ENCODE measurements at regions not wholly inside any gene's neighbourhood (a gene's known extent, or its start where the extent isn't known, plus 50 kb on each side); places are given as distances from the start of the nearest gene placed in this dataset.

DNA sequence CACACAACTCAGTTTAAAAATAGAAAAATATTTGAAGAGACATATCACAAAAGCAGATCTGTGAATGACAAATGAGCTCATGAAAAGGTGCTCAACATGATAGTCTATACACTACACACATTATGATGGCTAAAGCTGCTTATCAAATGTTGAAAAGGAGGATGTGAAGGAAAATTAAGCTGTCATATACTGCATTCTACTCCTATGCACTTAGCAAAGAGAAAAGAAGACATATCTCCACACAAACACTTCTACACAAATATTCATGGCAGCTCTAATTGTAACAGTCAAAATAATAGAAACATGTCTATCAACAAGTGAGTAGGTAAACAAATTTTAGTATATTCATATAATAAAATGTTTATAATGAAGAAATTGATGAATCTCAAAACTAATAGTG, 540.5 kb downstream of the PLOD2 start:
- Histone ChIP-seq H3K4me3 (ENCODE audit: control insufficient read depth in 2 of 3, extremely low read depth in 1 of 3, insufficient read depth in 2 of 3, low read depth in 1 of 3, low read length in 3 of 3) (no peak overlapping the region), H3K27ac (ENCODE audit: control insufficient read depth, insufficient read depth, low read length) (no peak overlapping the region), H4K20me1 (ENCODE audit: control insufficient read depth, extremely low read depth, insufficient read depth, low read length) (no peaks in the 10 kb centered on the region), H3K9me3 (ENCODE audit: control insufficient read depth, low read depth, low read length) (no peaks in the 10 kb centered on the region), H3K4me1 (ENCODE audit: control insufficient read depth, extremely low read depth, insufficient read depth, low read length) (no peaks in the 10 kb centered on the region), H3K36me3 (ENCODE audit: control insufficient read depth in 2 of 2, extremely low read depth in 1 of 2, insufficient read depth in 2 of 2, low read length in 2 of 2) (no peaks in the 10 kb centered on the region), H3K9me1 (ENCODE audit: control insufficient read depth, extremely low read depth, insufficient read depth, low read length) (no peaks in the 10 kb centered on the region), H3K9ac (ENCODE audit: control insufficient read depth, extremely low read depth, insufficient read depth, low read length) (no peak overlapping the region), H3K79me2 (ENCODE audit: control insufficient read depth, insufficient read depth, low read length) (no peaks in the 10 kb centered on the region), H3K4me2 (ENCODE audit: control insufficient read depth, extremely low read depth, insufficient read depth, low read depth, low read length) (no peak overlapping the region), H2AFZ (ENCODE audit: control insufficient read depth, low read length) (no peak overlapping the region), H3K27me3 (ENCODE audit: control insufficient read depth, extremely low read depth, insufficient read depth, low read length) (no peaks in the 10 kb centered on the region)
- DNase-seq (ENCODE audit: low read depth, low spot score) (no peak), FAIRE-seq (no peak)
- dilution Hi-C loops (cut with MboI; ENCODE audit: extremely low pct_ligation_motif_present, low sequenced_read_pairs), result no loop called here
- no peak for TF ChIP-seq EZH2 (IDR thresholded peaks at IDR 0.05; ENCODE audit: low read length)
- TF ChIP-seq, protein P1, sequence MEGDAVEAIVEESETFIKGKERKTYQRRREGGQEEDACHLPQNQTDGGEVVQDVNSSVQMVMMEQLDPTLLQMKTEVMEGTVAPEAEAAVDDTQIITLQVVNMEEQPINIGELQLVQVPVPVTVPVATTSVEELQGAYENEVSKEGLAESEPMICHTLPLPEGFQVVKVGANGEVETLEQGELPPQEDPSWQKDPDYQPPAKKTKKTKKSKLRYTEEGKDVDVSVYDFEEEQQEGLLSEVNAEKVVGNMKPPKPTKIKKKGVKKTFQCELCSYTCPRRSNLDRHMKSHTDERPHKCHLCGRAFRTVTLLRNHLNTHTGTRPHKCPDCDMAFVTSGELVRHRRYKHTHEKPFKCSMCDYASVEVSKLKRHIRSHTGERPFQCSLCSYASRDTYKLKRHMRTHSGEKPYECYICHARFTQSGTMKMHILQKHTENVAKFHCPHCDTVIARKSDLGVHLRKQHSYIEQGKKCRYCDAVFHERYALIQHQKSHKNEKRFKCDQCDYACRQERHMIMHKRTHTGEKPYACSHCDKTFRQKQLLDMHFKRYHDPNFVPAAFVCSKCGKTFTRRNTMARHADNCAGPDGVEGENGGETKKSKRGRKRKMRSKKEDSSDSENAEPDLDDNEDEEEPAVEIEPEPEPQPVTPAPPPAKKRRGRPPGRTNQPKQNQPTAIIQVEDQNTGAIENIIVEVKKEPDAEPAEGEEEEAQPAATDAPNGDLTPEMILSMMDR (optimal IDR thresholded peaks at IDR 0.05 in 1 of 3, IDR thresholded peaks at IDR 0.05 in 1 of 3, conservative IDR thresholded peaks at IDR 0.05 in 1 of 3; ENCODE audit: extremely low read depth in 1 of 3, insufficient read depth in 2 of 3, low read length in 3 of 3), result no peak

DNA sequence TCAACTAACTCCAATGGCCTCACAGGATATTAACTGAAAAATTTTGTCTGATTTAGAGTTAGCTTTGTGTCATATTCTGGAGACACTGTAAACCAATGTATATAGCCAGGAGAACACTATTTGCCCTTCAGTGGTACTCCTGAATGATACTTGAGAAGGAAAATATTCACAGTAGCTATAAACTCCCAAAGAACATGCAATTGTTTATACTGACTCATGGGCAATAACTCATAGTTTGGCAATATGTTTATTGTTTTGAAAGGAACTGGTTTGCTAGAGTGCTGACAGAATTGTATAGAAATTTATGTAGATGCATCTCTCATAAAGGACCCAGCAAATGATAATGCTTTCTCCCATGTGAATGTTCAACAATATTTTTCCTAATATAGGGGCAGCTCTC, 537.6 kb downstream of the PLOD2 start:
- Histone ChIP-seq H3K4me1 (ENCODE audit: control insufficient read depth, extremely low read depth, insufficient read depth, low read length) (no peaks in the 10 kb centered on the region), H3K36me3 (ENCODE audit: control insufficient read depth in 2 of 2, extremely low read depth in 1 of 2, insufficient read depth in 2 of 2, low read length in 2 of 2) (no peaks in the 10 kb centered on the region), H3K79me2 (ENCODE audit: control insufficient read depth, insufficient read depth, low read length) (no peaks in the 10 kb centered on the region), H3K9ac (ENCODE audit: control insufficient read depth, extremely low read depth, insufficient read depth, low read length) (no peak overlapping the region), H3K27me3 (ENCODE audit: control insufficient read depth, extremely low read depth, insufficient read depth, low read length) (no peaks in the 10 kb centered on the region), H3K4me3 (ENCODE audit: control insufficient read depth in 2 of 3, extremely low read depth in 1 of 3, insufficient read depth in 2 of 3, low read depth in 1 of 3, low read length in 3 of 3) (no peak overlapping the region), H2AFZ (ENCODE audit: control insufficient read depth, low read length) (no peak overlapping the region), H4K20me1 (ENCODE audit: control insufficient read depth, extremely low read depth, insufficient read depth, low read length) (no peaks in the 10 kb centered on the region), H3K9me3 (ENCODE audit: control insufficient read depth, low read depth, low read length) (no peaks in the 10 kb centered on the region), H3K4me2 (ENCODE audit: control insufficient read depth, extremely low read depth, insufficient read depth, low read depth, low read length) (no peak overlapping the region), H3K9me1 (ENCODE audit: control insufficient read depth, extremely low read depth, insufficient read depth, low read length) (no peaks in the 10 kb centered on the region), H3K27ac (ENCODE audit: control insufficient read depth, insufficient read depth, low read length) (no peak overlapping the region)
- dilution Hi-C loops (cut with MboI; ENCODE audit: extremely low pct_ligation_motif_present, low sequenced_read_pairs), result no loop called here
- FAIRE-seq (no peak), DNase-seq (ENCODE audit: low read depth, low spot score) (no peak)
- no peak for TF ChIP-seq EZH2 (IDR thresholded peaks at IDR 0.05; ENCODE audit: low read length)
- TF ChIP-seq, protein P1 (optimal IDR thresholded peaks at IDR 0.05 in 1 of 3, IDR thresholded peaks at IDR 0.05 in 1 of 3, conservative IDR thresholded peaks at IDR 0.05 in 1 of 3; ENCODE audit: extremely low read depth in 1 of 3, insufficient read depth in 2 of 3, low read length in 3 of 3), result no peak
